ENCODE measurements at regions not wholly inside any gene's neighbourhood (a gene's known extent, or its start where the extent isn't known, plus 50 kb on each side); places are given as distances from the start of the nearest gene placed in this dataset.

GRCh38 chr12:93167841-93168492 lies 209.8 kb upstream of the NUDT4 start:
- Histone ChIP-seq H2BK20ac (ENCODE audit: low read length) (no peak overlapping the region), H3K23ac (ENCODE audit: insufficient read length) (no peak overlapping the region), H3K18ac (ENCODE audit: extremely low read depth, low read length) (no peak overlapping the region), H3K23me2 (ENCODE audit: low read depth, low read length) (no peaks in the 10 kb centered on the region), H3K27me3 (replicated peaks in 1 of 4; ENCODE audit: control insufficient read depth in 3 of 4, extremely low read depth in 1 of 4, insufficient read depth in 3 of 4, low read length in 3 of 4) (peaks cover 4 to 14% (median 8%) of the 10 kb centered on the region in 4 experiments; a peak in 6 of 7 replicates), H4K91ac (replicated peaks; ENCODE audit: insufficient read length, low read length) (no peak overlapping the region), H4K20me1 (replicated peaks in 1 of 2; ENCODE audit: control insufficient read depth in 1 of 2, insufficient read depth in 2 of 2, low read length in 2 of 2) (no peaks in the 10 kb centered on the region), H2BK15ac (ENCODE audit: low read length) (no peak overlapping the region), H4K5ac (ENCODE audit: insufficient read length, low read depth, low read length) (no peak overlapping the region), H2AFZ (ENCODE audit: low read length) (no peak overlapping the region), H3K9ac (replicated peaks in 1 of 4; ENCODE audit: extremely low read depth in 1 of 4, low read depth in 3 of 4, low read length in 3 of 4) (no peak overlapping the region), H3K4ac (replicated peaks; ENCODE audit: insufficient read length, low read depth, low read length) (no peak overlapping the region), H3K9me3 (ENCODE audit: insufficient read depth in 2 of 2, low read depth in 1 of 2, low read length in 1 of 2) (no peaks in the 10 kb centered on the region), H3K4me2 (ENCODE audit: insufficient read depth in 1 of 2, low read depth in 2 of 2, low read length in 2 of 2) (peak overlapping the region; percentile 45 to 57; a peak in 3 of 4 replicates), H3K4me3 (ENCODE audit: extremely low read depth in 1 of 4, insufficient read depth in 2 of 4, low read depth in 3 of 4, low read length in 4 of 4) (peak overlapping the region in 3 of 4 experiments; percentile 2 to 49 (median 10); a peak in 3 of 8 replicates), H3K4me1 (replicated peaks in 1 of 4; ENCODE audit: control insufficient read depth in 3 of 4, insufficient read depth in 4 of 4, low read length in 3 of 4) (peaks cover 0 to 2% (median 0%) of the 10 kb centered on the region in 4 experiments; a peak in 1 of 7 replicates), H3K79me2 (ENCODE audit: control insufficient read depth in 1 of 2, insufficient read depth in 2 of 2, low read length in 2 of 2) (no peaks in the 10 kb centered on the region), H3K27ac (ENCODE audit: low read depth, low read length) (no peak overlapping the region), H3K36me3 (ENCODE audit: control insufficient read depth in 2 of 4, insufficient read depth in 4 of 4, low read length in 3 of 4) (no peaks in the 10 kb centered on the region), H3K14ac (ENCODE audit: insufficient read length) (no peak overlapping the region), H4K8ac (ENCODE audit: extremely low read depth, insufficient read depth, low read length) (no peak overlapping the region), H2BK12ac (ENCODE audit: low read depth, low read length) (no peak overlapping the region), H2AK5ac (ENCODE audit: low read depth, low read length) (no peak overlapping the region), H2BK120ac (replicated peaks; ENCODE audit: low read depth, low read length) (no peak overlapping the region), H3K56ac (replicated peaks; ENCODE audit: insufficient read length, low read depth, low read length) (no peak overlapping the region), H3K79me1 (ENCODE audit: low read depth, low read length) (no peaks in the 10 kb centered on the region), H2BK5ac (ENCODE audit: low read depth, low read length) (no peak overlapping the region)
- TF ChIP-seq TBP (IDR thresholded peaks at IDR 0.05; ENCODE audit: low read depth, low read length) (no peak), NANOG (IDR thresholded peaks at IDR 0.05; ENCODE audit: insufficient read depth, low read depth, low read length, poor library complexity, severe bottlenecking) (peak; percentile 43), RAD21 (IDR thresholded peaks at IDR 0.05 in 1 of 2, conservative IDR thresholded peaks at IDR 0.05 in 1 of 2; ENCODE audit: low read depth in 2 of 2, low read length in 2 of 2) (0 out of 4 replicates have a peak, but pooled peaks of 1 of the 2 experiments have one; percentile 3), NRF1 (IDR thresholded peaks at IDR 0.05; ENCODE audit: low read depth, low read length) (no peak)
- 38% methylated on average over 16 of the region's 16 CpGs; no CpG with 5 or more reads in 1 of the 2 experiments for WGBS, 2 experiments (ENCODE audit: extremely low coverage in 1 of 2, insufficient coverage in 1 of 2, insufficient read length in 1 of 2, insufficient replicate concordance in 2 of 2, low coverage in 1 of 2, low lambda C conversion rate in 2 of 2, missing lambda C conversion rate in 1 of 2)
- POLR2A ChIA-PET (ENCODE audit: partially characterized antibody): no interaction called here
- peak; percentile 81 for FAIRE-seq
- CTCF ChIA-PET (ENCODE audit: partially characterized antibody): interaction anchor here (0.7 to 1.9 kb wide), 4 partner anchors 62 to 252 kb away, joined by 3 to 5 read pairs (median 4); no protein-coding TSS in a partner anchor
- peak in 1 of 2 experiments; percentile 10 for DNase-seq (ENCODE audit: low read depth in 1 of 2, low spot score in 2 of 2)

Data from H1 (cell line).